Right atrium auricular region (tissue), 2 donors: ENCODE measurements at regions not wholly inside any gene's neighbourhood (a gene's known extent, or its start where the extent isn't known, plus 50 kb on each side); places are given as distances from the start of the nearest gene placed in this dataset.
"Not testable (repeated sequence)": the region's sequence is repeated elsewhere in the genome, so short reads cannot be mapped to it uniquely, and the experiment has no call there.

ENCODE experiments used
- DNase-seq: peaks from one replicate; pipeline ENCODE4 v3.0.0-alpha.2; 2019; ENCODE audit warnings: low spot score
- H3K27ac ChIP-seq, 2 donors: fragments of 200-600 bp; sonication (generic); 1 replicate in 1 of 2; 2 replicates in 1 of 2; pipeline ENCODE4 v1.5.1; 2016 to 2019
- H3K27me3 ChIP-seq, 2 donors: fragments of 200-600 bp; sonication (generic); one replicate each; pipeline versions ENCODE4 v1.5.1 to v1.6.0; 2017 to 2019
- H3K36me3 ChIP-seq: fragments of 200-600 bp; sonication (generic); one replicate; pipeline ENCODE4 v1.5.1; 2016
- H3K4me1 ChIP-seq, 2 donors: fragments of 200-600 bp; sonication (generic); one replicate each; pipeline versions ENCODE4 v1.5.1 to v1.6.0; 2017 to 2019
- H3K4me3 ChIP-seq, 2 donors: fragments of 200-600 bp; sonication (generic); 1 replicate in 1 of 2; 2 replicates in 1 of 2; pipeline ENCODE4 v1.5.1; 2017 to 2019; ENCODE audit warnings: mild to moderate bottlenecking in 1 of 2, moderate library complexity in 1 of 2
- H3K9me3 ChIP-seq, 2 donors: fragments of 200-600 bp; sonication (generic); one replicate each; pipeline ENCODE4 v1.5.1; 2019
- TF ChIP-seq, protein P1 (sequence below), 2 donors: fragments of 200-600 bp; sonication (generic); IDR thresholded peaks; one replicate each; pipeline ENCODE4 v1.5.1; 2019; ENCODE audit warnings: antibody characterized with exemption in 2 of 2

DNA sequence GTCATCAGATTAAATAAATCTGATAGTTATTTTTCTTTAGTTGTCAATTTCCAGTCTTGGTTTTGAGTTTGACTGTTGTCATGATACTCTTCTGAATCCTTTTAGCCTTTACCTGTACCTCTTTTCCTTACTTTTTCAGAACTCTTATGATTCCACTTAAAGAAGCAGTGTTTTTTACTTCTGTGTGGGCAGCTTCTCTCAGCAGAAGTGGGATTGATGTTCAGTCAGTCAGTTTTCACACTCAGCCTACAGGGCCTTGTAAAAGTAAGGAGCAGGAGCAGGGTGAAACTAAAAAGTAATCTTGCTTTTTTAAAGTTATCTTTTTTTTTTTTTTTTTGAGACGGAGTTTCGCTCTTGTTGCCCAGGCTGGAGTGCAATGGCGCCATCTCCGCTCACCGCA, 75.1 kb downstream of the HAUS1 start:
- Histone ChIP-seq H3K4me1 (peaks cover 0 to 56% of the 10 kb centered on the region in 2 donors), H3K27me3 (no peaks in the 10 kb centered on the region), H3K4me3 (no peak overlapping the region), H3K9me3 (no peaks in the 10 kb centered on the region), H3K36me3 (no peaks in the 10 kb centered on the region), H3K27ac (no peak overlapping the region)
- TF ChIP-seq, protein P1, sequence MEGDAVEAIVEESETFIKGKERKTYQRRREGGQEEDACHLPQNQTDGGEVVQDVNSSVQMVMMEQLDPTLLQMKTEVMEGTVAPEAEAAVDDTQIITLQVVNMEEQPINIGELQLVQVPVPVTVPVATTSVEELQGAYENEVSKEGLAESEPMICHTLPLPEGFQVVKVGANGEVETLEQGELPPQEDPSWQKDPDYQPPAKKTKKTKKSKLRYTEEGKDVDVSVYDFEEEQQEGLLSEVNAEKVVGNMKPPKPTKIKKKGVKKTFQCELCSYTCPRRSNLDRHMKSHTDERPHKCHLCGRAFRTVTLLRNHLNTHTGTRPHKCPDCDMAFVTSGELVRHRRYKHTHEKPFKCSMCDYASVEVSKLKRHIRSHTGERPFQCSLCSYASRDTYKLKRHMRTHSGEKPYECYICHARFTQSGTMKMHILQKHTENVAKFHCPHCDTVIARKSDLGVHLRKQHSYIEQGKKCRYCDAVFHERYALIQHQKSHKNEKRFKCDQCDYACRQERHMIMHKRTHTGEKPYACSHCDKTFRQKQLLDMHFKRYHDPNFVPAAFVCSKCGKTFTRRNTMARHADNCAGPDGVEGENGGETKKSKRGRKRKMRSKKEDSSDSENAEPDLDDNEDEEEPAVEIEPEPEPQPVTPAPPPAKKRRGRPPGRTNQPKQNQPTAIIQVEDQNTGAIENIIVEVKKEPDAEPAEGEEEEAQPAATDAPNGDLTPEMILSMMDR (IDR thresholded peaks at IDR 0.05) = no peak
- no peak for DNase-seq

- H3K36me3 ChIP-seq = no peaks in the 10 kb centered on the region
- H3K27me3 ChIP-seq = no peaks in the 10 kb centered on the region
- TF ChIP-seq, protein P1 (IDR thresholded peaks at IDR 0.05) = no peak
- peak; percentile 28 for DNase-seq
- no peaks in the 10 kb centered on the region for H3K9me3 ChIP-seq
- peak overlapping the region in 1 of 2 donors; percentile 59 for H3K27ac ChIP-seq
- no peak overlapping the region for H3K4me3 ChIP-seq
- H3K4me1 ChIP-seq = peaks cover 0 to 36% of the 10 kb centered on the region in 2 donors
Observed at GRCh38 chr18:46182633-46183358, 78.6 kb downstream of the HAUS1 start.

- not testable (repeated sequence) for H3K4me3 ChIP-seq, H3K9me3 ChIP-seq, H3K36me3 ChIP-seq, H3K27me3 ChIP-seq, DNase-seq
- peak overlapping the region in 1 of 2 donors; percentile 59 for H3K27ac ChIP-seq
- peaks cover 0 to 36% of the 10 kb centered on the region in 2 donors for H3K4me1 ChIP-seq
Observed at GRCh38 chr18:46184296-46184695, 80.1 kb downstream of the HAUS1 start.

GRCh38 chr18:46184727-46185126, 80.5 kb downstream of the HAUS1 start:
- TF ChIP-seq, protein P1 (IDR thresholded peaks at IDR 0.05) = no peak
- no peak for DNase-seq
- peaks cover 4% of the 10 kb centered on the region for H3K36me3 ChIP-seq
- no peaks in the 10 kb centered on the region for H3K27me3 ChIP-seq
- no peak overlapping the region for H3K4me3 ChIP-seq
- H3K9me3 ChIP-seq = no peaks in the 10 kb centered on the region
- peaks cover 0 to 38% of the 10 kb centered on the region in 2 donors for H3K4me1 ChIP-seq
- no peak overlapping the region for H3K27ac ChIP-seq

DNA sequence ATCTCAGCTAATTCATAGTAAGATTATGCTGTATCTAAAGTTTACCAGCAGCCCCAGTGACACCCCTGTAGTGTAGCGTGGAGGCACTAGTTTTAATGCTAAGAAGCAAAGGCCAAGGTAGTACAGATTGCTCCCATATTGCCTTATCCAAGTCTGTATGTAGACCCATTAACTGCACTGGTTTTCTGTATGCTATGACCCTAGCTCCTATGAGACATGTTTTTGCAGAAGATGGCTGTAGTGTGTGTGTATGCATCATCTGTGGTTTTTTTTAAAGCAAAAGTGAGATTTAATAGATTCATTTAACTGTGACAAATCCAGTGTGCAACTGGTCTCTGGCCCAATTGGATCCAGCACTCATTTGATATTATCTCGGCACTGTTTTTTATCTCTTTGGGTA, 86.5 kb downstream of the HAUS1 start:
- TF ChIP-seq, protein P1 (IDR thresholded peaks at IDR 0.05) = no peak
- Histone ChIP-seq H3K27me3 (no peaks in the 10 kb centered on the region), H3K36me3 (peaks cover 4% of the 10 kb centered on the region), H3K9me3 (no peaks in the 10 kb centered on the region), H3K4me3 (no peak overlapping the region), H3K27ac (no peak overlapping the region), H3K4me1 (peaks cover 0 to 3% of the 10 kb centered on the region in 2 donors)
- no peak for DNase-seq

- DNase-seq = no peak
- no peaks in the 10 kb centered on the region for H3K9me3 ChIP-seq
- no peaks in the 10 kb centered on the region for H3K27me3 ChIP-seq
- H3K4me3 ChIP-seq = no peak overlapping the region
- H3K27ac ChIP-seq = peak overlapping the region in 1 of 2 donors; percentile 15
- no peaks in the 10 kb centered on the region for H3K36me3 ChIP-seq
- H3K4me1 ChIP-seq = no peaks in the 10 kb centered on the region
- TF ChIP-seq, protein P1 (IDR thresholded peaks at IDR 0.05) = no peak
Observed at GRCh38 chr18:46196627-46197243, 92.5 kb downstream of the HAUS1 start.
